ENCODE measurements at regions not wholly inside any gene's neighbourhood (a gene's known extent, or its start where the extent isn't known, plus 50 kb on each side); places are given as distances from the start of the nearest gene placed in this dataset.

DNA sequence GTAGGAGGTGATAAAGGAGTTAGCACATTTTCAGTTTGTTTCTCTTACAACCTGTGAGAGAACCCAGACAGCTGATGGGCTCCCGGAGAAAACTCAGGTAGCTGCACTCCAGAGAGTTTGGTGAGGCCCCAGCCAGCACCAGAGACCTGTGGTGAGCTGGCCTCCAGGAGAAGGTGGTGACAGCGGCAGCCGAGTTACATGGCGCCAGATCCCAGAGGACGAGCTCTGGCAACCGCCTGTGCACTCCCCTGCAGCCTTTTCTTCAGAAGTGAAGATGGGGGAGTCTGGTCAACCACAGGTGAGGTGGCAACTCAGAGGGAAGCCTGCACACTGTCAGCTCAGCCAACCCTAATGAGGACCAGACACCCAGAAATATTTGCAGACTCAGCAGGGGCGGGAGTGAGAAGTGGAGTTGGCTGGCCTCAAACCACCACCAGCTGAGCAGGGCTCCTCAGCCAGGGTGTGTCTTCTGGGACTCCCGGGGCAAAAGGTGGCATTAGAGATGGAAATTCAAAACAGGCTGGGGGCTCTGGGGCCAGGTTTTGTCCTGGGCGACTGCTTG, 209.7 kb downstream of the SETD4 start:
- TF ChIP-seq CTCF (IDR thresholded peaks at IDR 0.05; ENCODE audit: low read depth, low read length, poor library complexity, severe bottlenecking), result no peak
- no peak for TF ChIP-seq EZH2phosphoT487 (IDR thresholded peaks at IDR 0.05; ENCODE audit: borderline replicate concordance, low read length)

Data from DOHH2 (cell line).